K562 (cell line): ENCODE measurements at regions not wholly inside any gene's neighbourhood (a gene's known extent, or its start where the extent isn't known, plus 50 kb on each side); places are given as distances from the start of the nearest gene placed in this dataset.

Source experiments
- ATAC-seq: fragments of 200-7000 bp; cut with Tn5 transposase; 3 replicates; pipeline ENCODE4 v1.9.1; 2020; ENCODE audit warnings: moderate library complexity
- BruUV-seq: library from RNA; stranded (reverse); fragments of 400-500 nt; replicated peaks from 2 replicates; lab custom pipeline; 2021; lab: Mats Ljungman, UMichigan
- CTCF ChIA-PET: fragments of 300-600 bp; formaldehyde crosslinking; extraction: SDS; loops from one replicate; lab custom pipeline; 2021; ENCODE audit warnings: low intra/inter-chr PET ratio; lab: Yijun Ruan, JAX
- POLR2A ChIA-PET: fragments of 300-600, 350-650 bp; sonication (Branson Sonifier 250); formaldehyde crosslinking; extraction: SDS; loops from one replicate; lab custom pipeline; 2021; ENCODE audit warnings: antibody characterized with exemption, inconsistent platforms; lab: Yijun Ruan, JAX
- DNase-seq, 4 experiments: peaks; one replicate each; pipeline versions ENCODE4 v3.0.0 to v3.0.0-alpha.2; 2011 to 2018; ENCODE audit warnings: low spot score in 3 of 4, mixed read lengths in 3 of 4; ENCODE audit errors: extremely low read depth in 1 of 4
- FAIRE-seq: peaks from 2 replicates; lab custom pipeline; 2011; peaks lifted over from hg19 to GRCh38; lab: Jason Lieb, UNC
- H2AFZ ChIP-seq: 2 replicates; pipeline ENCODE4 v1.6.0; 2011; ENCODE audit warnings: low read depth, low read length, control low read depth, inconsistent platforms
- H3K27ac ChIP-seq: fragments of 200-600 bp; 3 replicates; pipeline ENCODE4 v1.8.0; 2011; ENCODE audit warnings: low read depth, mild to moderate bottlenecking, control low read depth, inconsistent platforms, low read length, moderate library complexity, mixed read lengths; ENCODE audit errors: extremely low read depth
- H3K27me3 ChIP-seq, 2 experiments: fragments of 300-600 bp in 1 of 2; 2 replicates in 1 of 2; 3 replicates in 1 of 2; pipeline versions ENCODE4 v1.6.0 to v1.8.0; 2011; ENCODE audit warnings: inconsistent platforms in 2 of 2, low read length in 2 of 2, mild to moderate bottlenecking in 1 of 2, mixed read lengths in 1 of 2, moderate library complexity in 1 of 2; ENCODE audit not compliant: control insufficient read depth in 2 of 2, insufficient read depth in 2 of 2
- H3K36me3 ChIP-seq: fragments of 300-600 bp; 3 replicates; pipeline ENCODE4 v1.8.0; 2011; ENCODE audit warnings: mild to moderate bottlenecking, low read length, inconsistent platforms; ENCODE audit not compliant: control insufficient read depth, insufficient read depth
- H3K4me1 ChIP-seq, 2 experiments: fragments of 200-600 bp in 1 of 2; replicated peaks in 1 of 2; 2 replicates in 1 of 2; 3 replicates in 1 of 2; pipeline versions ENCODE4 v1.5.1 to v1.8.0; 2011; ENCODE audit warnings: inconsistent platforms in 2 of 2, low read length in 2 of 2, mild to moderate bottlenecking in 1 of 2, mixed read lengths in 1 of 2, moderate library complexity in 1 of 2; ENCODE audit not compliant: control insufficient read depth in 2 of 2, insufficient read depth in 2 of 2
- H3K4me2 ChIP-seq: 2 replicates; pipeline ENCODE4 v1.6.1; 2011; ENCODE audit warnings: low read length, control low read depth, inconsistent platforms, mixed read lengths; ENCODE audit not compliant: insufficient read depth
- H3K4me3 ChIP-seq: fragments of 200-600 bp; sonication (generic), shearing (Covaris generic); 2 replicates; pipeline ENCODE4 v1.5.1; 2016; ENCODE audit warnings: control low read depth, inconsistent platforms
- H3K79me2 ChIP-seq: fragments of 200-600 bp; 3 replicates; pipeline ENCODE4 v1.8.0; 2011; ENCODE audit warnings: low read length, inconsistent platforms; ENCODE audit not compliant: control insufficient read depth, insufficient read depth
- H3K9ac ChIP-seq, 2 experiments: 2 replicates each; pipeline versions ENCODE4 v1.6.0 to v1.6.1; 2011; ENCODE audit warnings: low read depth in 2 of 2, low read length in 2 of 2, control low read depth in 1 of 2, inconsistent platforms in 1 of 2, mild to moderate bottlenecking in 1 of 2, mixed read lengths in 1 of 2; ENCODE audit not compliant: insufficient read depth in 1 of 2
- H3K9me1 ChIP-seq: one replicate; pipeline ENCODE4 v1.6.0; 2011; ENCODE audit warnings: inconsistent platforms, mild to moderate bottlenecking, low read length, moderate library complexity; ENCODE audit not compliant: control insufficient read depth, insufficient read depth
- H3K9me3 ChIP-seq: replicated peaks from 2 replicates; pipeline ENCODE4 v1.5.1; 2011; ENCODE audit warnings: low read depth, low read length, inconsistent platforms; ENCODE audit not compliant: control insufficient read depth, insufficient read depth
- H4K20me1 ChIP-seq: replicated peaks from 2 replicates; pipeline ENCODE4 v1.6.1; 2011; ENCODE audit warnings: low read length, inconsistent platforms, mixed read lengths; ENCODE audit not compliant: control insufficient read depth, insufficient read depth
- AFF1 ChIP-seq, 2 experiments: fragments of 450-650 bp; IDR thresholded peaks; 2 replicates each; pipeline ENCODE4 v1.6.1; 2018; ENCODE audit warnings: mild to moderate bottlenecking in 2 of 2, low read depth in 1 of 2; ENCODE audit not compliant: partially characterized antibody in 2 of 2
- ATF1 ChIP-seq, 2 experiments: fragments of 450-650 bp in 1 of 2; IDR thresholded peaks; 2 replicates each; pipeline ENCODE4 v1.6.1; 2016; ENCODE audit warnings: missing compliant biosample characterization in 1 of 2, missing genetic modification characterization in 1 of 2
- DDX20 ChIP-seq: fragments of 450-650 bp; IDR thresholded peaks from 2 replicates; pipeline ENCODE4 v1.6.1; 2016; ENCODE audit warnings: missing genetic modification characterization, low read depth, mild to moderate bottlenecking, missing compliant biosample characterization, moderate library complexity
- HNRNPK ChIP-seq: fragments of 200-400 bp; formaldehyde crosslinking; IDR thresholded peaks from one replicate; pipeline ENCODE4 v1.6.1; 2018; ENCODE audit warnings: mild to moderate bottlenecking, low read depth, low read length; ENCODE audit not compliant: poor library complexity, severe bottlenecking
- MLLT1 ChIP-seq, 2 experiments: fragments of 450-650 bp; IDR thresholded peaks; 2 replicates each; pipeline ENCODE4 v1.6.1; 2016
- ZNF121 ChIP-seq: sonication (generic); formaldehyde crosslinking; conservative IDR thresholded peaks from 2 replicates; pipeline ENCODE4 v1.8.0; 2022; ENCODE audit warnings: missing genetic modification reagents
- ZNF398 ChIP-seq: fragments of 250-450 bp; sonication (Bioruptor Pico); IDR thresholded peaks from 2 replicates; pipeline ENCODE4 v1.8.0; 2021; ENCODE audit warnings: moderate library complexity, mild to moderate bottlenecking, inconsistent platforms
- WGBS: fragments of 100-300 bp; shearing (Covaris generic); methylation state at CpG from one replicate; pipeline ENCODE4 v1.1.6; 2016; ENCODE audit warnings: low coverage, mixed read lengths; ENCODE audit not compliant: insufficient coverage; ENCODE audit errors: missing lambda C conversion rate; 5-methylcytosine and 5-hydroxymethylcytosine counted together
- in situ Hi-C: fragments of 300-500 bp; cut with MboI; formaldehyde crosslinking; loops from 4 replicates; pipeline ENCODE4 v1.15.0; 2018; ENCODE audit warnings: inconsistent platforms, mixed read lengths
- intact Hi-C: fragments of 100-400 bp; cut with micrococcal nuclease; formaldehyde crosslinking; loops from 2 replicates; pipeline ENCODE4 v1.14.2; 2022

GRCh38 chr4:138111462-138112000 lies 130.6 kb downstream of the SLC7A11 start:
- CTCF ChIA-PET = no interaction called here

More at GRCh38 chr4:138111462-138112000, 130.6 kb downstream of the SLC7A11 start:
- Histone ChIP-seq H3K9ac (no peak overlapping the region), H3K36me3 (no peaks in the 10 kb centered on the region), H3K79me2 (no peaks in the 10 kb centered on the region), H3K4me1 (no peaks in the 10 kb centered on the region), H4K20me1 (no peaks in the 10 kb centered on the region), H3K27ac (no peak overlapping the region), H3K27me3 (no peaks in the 10 kb centered on the region), H3K4me2 (no peak overlapping the region), H2AFZ (no peak overlapping the region), H3K9me3 (no peaks in the 10 kb centered on the region), H3K4me3 (no peak overlapping the region), H3K9me1 (no peaks in the 10 kb centered on the region)
- intact Hi-C loops (no loop called here), in situ Hi-C loops (no loop called here)
- POLR2A ChIA-PET = interaction anchor here (0.7 kb wide), 1 partner anchor 914 kb away, joined by 3 read pairs; no protein-coding TSS in a partner anchor
- no TSS peak for BruUV-seq
- TF ChIP-seq ZNF398 (CRISPR knock-in tag) (no peak), ATF1 (CRISPR knock-in tag; IDR thresholded peaks at IDR 0.05) (no peak), ATF1 (tag; IDR thresholded peaks at IDR 0.05) (no peak), HNRNPK (no peak), MLLT1 (IDR thresholded peaks at IDR 0.05) (no peak), ZNF121 (CRISPR knock-in tag) (no peak), DDX20 (tag) (no peak), AFF1 (IDR thresholded peaks at IDR 0.05; ENCODE audit: low read depth in 1 of 2, partially characterized antibody in 2 of 2) (no peak)
- WGBS = 0% methylated on average over 3 of the region's 3 CpGs
- no peak for ATAC-seq
- no peak for DNase-seq
- no peak for FAIRE-seq
